Ovary (tissue), 7 donors: ENCODE measurements at regions not wholly inside any gene's neighbourhood (a gene's known extent, or its start where the extent isn't known, plus 50 kb on each side); places are given as distances from the start of the nearest gene placed in this dataset.

Experiments used
- DNase-seq, 5 donors: peaks; one replicate each; pipeline ENCODE4 v3.0.0-alpha.2; 2019 to 2020
- H3K27ac ChIP-seq, 2 donors: fragments of 200-600 bp; one replicate each; pipeline versions ENCODE4 v1.5.1 to v1.8.0; 2019 to 2022
- H3K27me3 ChIP-seq: fragments of 200-600 bp; one replicate; pipeline ENCODE4 v1.8.0; 2022
- H3K36me3 ChIP-seq: fragments of 200-600 bp; sonication (generic); one replicate; pipeline ENCODE4 v1.5.1; 2019
- H3K4me1 ChIP-seq: one replicate; pipeline ENCODE4 v1.8.1; 2013; ENCODE audit warnings: mild to moderate bottlenecking, moderate library complexity; ENCODE audit not compliant: insufficient read depth
- H3K4me3 ChIP-seq: fragments of 200-600 bp; sonication (generic); one replicate; pipeline ENCODE4 v1.5.1; 2017
- H3K9me3 ChIP-seq, 2 donors: fragments of 200-600 bp in 1 of 2; sonication (generic) in 1 of 2; one replicate each; pipeline versions ENCODE4 v1.5.1 to v1.8.1; 2013 to 2019; ENCODE audit warnings: mild to moderate bottlenecking in 1 of 2, moderate library complexity in 1 of 2
- CTCF ChIP-seq, 3 donors: fragments of 450-650 bp in 2 of 3; fragments of 200-600 bp in 1 of 3; IDR thresholded peaks; one replicate each; pipeline versions ENCODE4 v1.5.1 to v1.8.0; 2016 to 2022; ENCODE audit warnings: antibody characterized with exemption in 3 of 3, mild to moderate bottlenecking in 1 of 3
- EP300 ChIP-seq: sonication (generic); formaldehyde crosslinking; IDR thresholded peaks from one replicate; pipeline ENCODE4 v1.6.1; 2017; ENCODE audit warnings: antibody characterized with exemption
- POLR2A ChIP-seq: fragments of 450-650 bp; IDR thresholded peaks from one replicate; pipeline ENCODE4 v1.6.1; 2017; ENCODE audit warnings: antibody characterized with exemption, mild to moderate bottlenecking, moderate library complexity
- WGBS, 3 donors: extraction: QIAGEN DNeasy Blood & Tissue Kit in 1 of 3; methylation state at CpG; one replicate each; pipeline versions ENCODE4 v1.1.5 to v1.1.7; 2013 to 2017; 5-methylcytosine and 5-hydroxymethylcytosine counted together
- intact Hi-C, 4 donors: fragments of 100-400 bp; cut with DNase I; formaldehyde crosslinking; loops; one replicate each; pipeline versions ENCODE4 v1.11.0 to v1.15.1; 2022 to 2023
- donor health status: DM: no; HTN: no; CAD: no; lungs with moderate emphysema.
- donor health status: DM: no; HTN: no; CAD: no.
- donor health status: Bipolar disorder and iron deficiency.
- donor health status: DM: no; HTN: no; CAD: no.
- donor health status: DM: yes; HTN: yes; CAD: no.

GRCh38 chr3:72017311-72017710, 232.4 kb upstream of the PROK2 start:
- TF ChIP-seq CTCF (IDR thresholded peaks at IDR 0.05) (no peak), POLR2A (no peak), EP300 (no peak)
- Histone ChIP-seq H3K9me3 (no peaks in the 10 kb centered on the region), H3K36me3 (no peaks in the 10 kb centered on the region), H3K27ac (no peak overlapping the region), H3K4me3 (no peak overlapping the region), H3K27me3 (no peaks in the 10 kb centered on the region), H3K4me1 (peaks cover 5% of the 10 kb centered on the region)
- WGBS, 3 donors = 72 to 82% (median 75%) methylated on average over 1 of the region's 1 CpG
- no peak for DNase-seq
- intact Hi-C loops = no loop called here

DNA sequence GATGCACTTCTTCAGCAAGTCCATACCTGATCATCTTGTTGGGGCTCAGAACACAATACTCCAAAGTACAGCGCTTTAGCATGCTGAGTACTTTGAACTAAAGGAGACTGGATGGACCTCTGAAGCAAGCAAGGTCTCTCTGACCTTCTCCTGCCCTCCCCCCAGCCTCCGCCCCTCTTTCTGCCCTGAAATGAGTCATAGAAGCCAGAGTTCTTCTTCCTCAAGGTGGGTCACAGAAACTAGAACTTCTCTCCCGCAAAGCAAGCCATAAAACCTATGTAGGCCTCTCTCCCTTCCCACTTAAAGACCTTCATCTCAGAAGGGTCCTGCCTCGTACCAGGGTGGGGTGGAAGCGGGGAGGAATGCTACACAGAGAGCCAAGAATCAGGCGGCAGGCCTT, 230.5 kb upstream of the PROK2 start:
- WGBS, 3 donors = 92 to 97% (median 96%) methylated on average over 6 of the region's 6 CpGs
- Histone ChIP-seq H3K4me3 (no peak overlapping the region), H3K27ac (no peak overlapping the region), H3K9me3 (no peaks in the 10 kb centered on the region), H3K4me1 (peaks cover 5% of the 10 kb centered on the region), H3K27me3 (no peaks in the 10 kb centered on the region), H3K36me3 (no peaks in the 10 kb centered on the region)
- DNase-seq = no peak
- TF ChIP-seq POLR2A (no peak), CTCF (IDR thresholded peaks at IDR 0.05) (no peak), EP300 (no peak)
- intact Hi-C loops = no loop called here

DNA sequence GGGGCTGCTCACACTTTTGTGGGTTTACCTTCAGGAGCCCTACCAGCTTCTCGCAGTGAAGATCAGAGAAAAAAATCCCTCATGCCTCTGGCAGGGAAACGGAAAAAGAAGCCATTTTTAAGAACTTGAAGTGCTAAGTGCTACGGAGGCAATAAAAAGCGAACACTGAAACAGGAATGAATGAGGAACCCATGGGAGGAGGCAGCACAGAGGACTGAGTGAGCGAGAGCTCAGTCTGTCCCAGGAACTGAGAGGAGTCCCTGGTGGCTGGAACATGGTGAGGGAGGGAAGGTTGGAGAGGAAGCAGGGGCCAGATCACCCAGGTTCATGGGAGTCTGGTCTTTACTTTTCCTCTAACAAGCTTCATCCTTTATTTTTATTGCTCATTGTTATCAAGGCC, 228.1 kb upstream of the PROK2 start:
- Histone ChIP-seq H3K4me1 (peaks cover 3% of the 10 kb centered on the region), H3K27me3 (no peaks in the 10 kb centered on the region), H3K36me3 (no peaks in the 10 kb centered on the region), H3K9me3 (no peaks in the 10 kb centered on the region), H3K27ac (no peak overlapping the region), H3K4me3 (no peak overlapping the region)
- TF ChIP-seq CTCF (IDR thresholded peaks at IDR 0.05) (no peak), POLR2A (no peak), EP300 (no peak)
- WGBS, 3 donors = 75 to 89% (median 84%) methylated on average over 5 of the region's 5 CpGs
- intact Hi-C loops = no loop called here
- no peak for DNase-seq

GRCh38 chr3:72012363-72012762, 227.4 kb upstream of the PROK2 start:
- Histone ChIP-seq H3K4me1 (no peaks in the 10 kb centered on the region), H3K36me3 (no peaks in the 10 kb centered on the region), H3K9me3 (no peaks in the 10 kb centered on the region), H3K27ac (no peak overlapping the region), H3K27me3 (no peaks in the 10 kb centered on the region), H3K4me3 (no peak overlapping the region)
- 91 to 94% (median 92%) methylated on average over 5 of the region's 5 CpGs for WGBS, 3 donors
- no peak for TF ChIP-seq POLR2A
- DNase-seq = no peak
- intact Hi-C loops = no loop called here

- H3K4me1 ChIP-seq = no peaks in the 10 kb centered on the region
- WGBS, 3 donors = 73 to 84% (median 80%) methylated on average over 4 of the region's 4 CpGs
- intact Hi-C loops = no loop called here
- H3K27ac ChIP-seq = no peak overlapping the region
- H3K27me3 ChIP-seq = no peaks in the 10 kb centered on the region
- no peaks in the 10 kb centered on the region for H3K36me3 ChIP-seq
- no peak for DNase-seq
- no peak overlapping the region for H3K4me3 ChIP-seq
- no peak for TF ChIP-seq EP300
- no peaks in the 10 kb centered on the region for H3K9me3 ChIP-seq
Measured at GRCh38 chr3:72011485-72011884, 226.5 kb upstream of the PROK2 start.
